Right renal cortex interstitium (tissue), 3 donors: ENCODE measurements at regions not wholly inside any gene's neighbourhood (a gene's known extent, or its start where the extent isn't known, plus 50 kb on each side); places are given as distances from the start of the nearest gene placed in this dataset.
"Not testable (repeated sequence)": the region's sequence is repeated elsewhere in the genome, so short reads cannot be mapped to it uniquely, and the experiment has no call there.

ENCODE experiments used
- DNase-seq, 3 donors: peaks; one replicate each; pipeline ENCODE4 v3.0.0-alpha.2; 2013; ENCODE audit warnings: low read depth in 3 of 3, low spot score in 2 of 3

- DNase-seq: no peak
Observed at GRCh38 chr13:82477436-82477835, 1404.8 kb downstream of the SLITRK1 start.

DNA sequence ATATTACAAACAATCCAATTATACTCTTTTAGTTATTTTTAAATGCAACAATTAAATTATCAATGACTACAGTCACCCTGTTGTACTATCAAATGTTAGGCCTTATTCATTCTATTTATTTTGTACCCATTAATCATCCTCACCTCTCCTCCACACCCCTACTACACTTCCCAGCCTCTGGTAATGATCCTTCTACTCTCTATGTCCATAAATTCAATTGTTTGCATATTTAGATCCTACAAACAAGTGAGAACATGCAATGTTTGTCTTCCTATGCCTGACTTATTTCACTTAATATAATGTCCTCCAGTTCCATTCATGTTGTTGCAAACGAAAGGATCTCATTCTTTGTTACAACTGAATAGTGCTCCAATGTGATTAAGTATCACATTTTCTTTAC, 1414.6 kb downstream of the SLITRK1 start:
- no peak for DNase-seq

- not testable (repeated sequence) for DNase-seq
Observed at GRCh38 chr13:82459575-82459974, 1422.7 kb downstream of the SLITRK1 start.

DNA sequence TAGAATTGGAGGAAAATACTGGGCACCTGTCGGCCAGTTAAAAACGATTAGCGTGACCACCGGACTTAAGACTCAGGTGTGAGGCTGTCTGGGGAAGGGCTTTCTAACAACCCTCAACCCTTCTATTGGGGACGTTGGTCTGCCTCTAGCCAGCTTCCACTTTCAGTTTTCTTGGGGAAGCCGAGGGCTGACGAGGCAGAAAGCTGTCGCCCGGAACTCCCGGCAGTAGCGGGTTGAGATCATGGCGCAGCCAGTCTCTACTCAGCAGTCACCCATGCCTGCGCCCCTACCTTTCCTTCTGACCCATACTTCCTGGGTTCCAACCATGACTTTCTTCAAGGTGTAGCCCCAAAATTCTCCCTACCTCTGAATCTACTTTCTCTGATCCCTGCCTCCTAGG, 1424.1 kb downstream of the SLITRK1 start:
- no peak for DNase-seq

- not testable (repeated sequence) for DNase-seq
Observed at GRCh38 chr13:82457548-82457947, 1424.7 kb downstream of the SLITRK1 start.

GRCh38 chr13:82447416-82448077, 1434.7 kb downstream of the SLITRK1 start:
- no peak for DNase-seq

DNA sequence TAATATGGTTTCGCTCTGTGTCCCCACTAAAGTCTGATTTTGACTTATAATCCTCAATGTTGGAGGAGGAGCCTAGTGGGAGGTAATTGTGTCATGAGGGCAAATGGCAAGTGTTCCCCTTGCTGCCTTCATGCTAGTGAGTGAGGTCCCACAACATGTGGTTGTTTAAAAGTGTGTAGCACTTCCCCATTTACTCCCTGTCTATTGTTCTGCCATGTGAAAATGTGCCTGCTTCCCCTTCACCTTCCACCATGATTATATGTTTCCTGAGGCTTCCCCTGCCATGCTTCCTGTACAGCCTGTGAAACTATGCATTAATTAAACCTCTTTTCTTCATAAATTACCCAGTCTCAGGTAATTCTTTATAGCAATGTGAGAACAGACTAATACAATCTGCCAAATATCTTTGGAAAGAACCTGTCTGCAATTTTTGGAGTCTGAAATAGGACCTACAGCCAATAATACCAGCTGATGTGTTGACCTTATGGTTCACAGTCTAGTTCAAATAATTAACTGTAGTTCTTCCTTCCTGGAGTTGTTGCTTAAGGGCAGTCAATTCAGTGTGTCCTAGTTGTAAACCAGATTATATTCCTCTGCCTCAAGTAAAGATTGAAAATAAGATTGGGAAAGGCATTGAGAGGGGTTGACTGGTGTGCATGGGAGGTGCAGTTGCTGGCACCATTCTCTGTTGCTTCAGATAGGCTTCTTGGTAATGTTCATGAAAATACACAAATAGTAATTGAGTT, 1442.9 kb downstream of the SLITRK1 start:
- no peak for DNase-seq

DNA sequence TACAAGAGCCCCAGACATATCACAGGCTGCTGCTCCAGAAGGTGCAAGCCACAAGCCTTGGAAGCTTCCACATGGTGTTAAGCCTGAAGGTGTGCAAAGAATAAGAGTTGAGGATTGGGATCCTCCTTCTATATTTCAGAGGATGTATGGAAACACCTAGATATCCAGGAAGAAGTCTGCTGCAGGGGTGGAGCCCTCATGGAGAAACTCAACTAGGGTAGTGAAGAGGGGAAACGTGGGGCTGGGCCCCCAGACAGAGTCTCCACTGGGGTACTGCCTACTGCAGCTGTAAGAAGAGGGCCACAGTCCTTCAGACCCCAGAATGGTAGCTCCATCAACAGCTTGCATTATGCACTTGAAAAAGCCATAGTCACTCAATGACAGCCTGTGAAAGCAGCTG, 1444.0 kb downstream of the SLITRK1 start:
- DNase-seq: no peak

- no peak for DNase-seq
Observed at GRCh38 chr13:82436099-82436585, 1446.1 kb downstream of the SLITRK1 start.

- no peak for DNase-seq
Observed at GRCh38 chr13:82432949-82433348, 1449.3 kb downstream of the SLITRK1 start.

DNA sequence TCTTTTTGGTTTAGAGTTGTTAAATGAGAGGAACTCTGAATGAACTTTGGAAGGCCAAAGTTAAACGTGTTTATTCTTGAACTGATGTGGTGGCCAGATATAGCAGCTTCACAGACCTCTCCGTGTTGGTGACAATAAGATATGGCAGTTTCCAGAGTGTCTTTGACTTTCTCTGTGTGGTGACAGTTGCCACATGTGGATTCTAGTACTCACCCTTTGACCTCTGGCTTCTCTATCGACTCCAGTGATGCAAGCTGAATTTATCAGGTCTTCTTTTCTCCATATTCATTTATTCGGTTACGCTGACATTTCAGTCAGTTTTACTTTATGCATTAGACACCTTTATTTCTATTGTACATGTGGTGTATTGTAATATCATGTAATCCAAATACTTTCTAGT, 1469.5 kb downstream of the SLITRK1 start:
- no peak for DNase-seq

- DNase-seq: no peak
Observed at GRCh38 chr13:82407321-82407720, 1475.0 kb downstream of the SLITRK1 start.

- DNase-seq: no peak
Observed at GRCh38 chr13:82374719-82375118, 1507.6 kb downstream of the SLITRK1 start.

- DNase-seq: no peak
Observed at GRCh38 chr13:82370316-82370715, 1512.0 kb downstream of the SLITRK1 start.

- DNase-seq: no peak
Observed at GRCh38 chr13:82364525-82364924, 1517.7 kb downstream of the SLITRK1 start.

DNA sequence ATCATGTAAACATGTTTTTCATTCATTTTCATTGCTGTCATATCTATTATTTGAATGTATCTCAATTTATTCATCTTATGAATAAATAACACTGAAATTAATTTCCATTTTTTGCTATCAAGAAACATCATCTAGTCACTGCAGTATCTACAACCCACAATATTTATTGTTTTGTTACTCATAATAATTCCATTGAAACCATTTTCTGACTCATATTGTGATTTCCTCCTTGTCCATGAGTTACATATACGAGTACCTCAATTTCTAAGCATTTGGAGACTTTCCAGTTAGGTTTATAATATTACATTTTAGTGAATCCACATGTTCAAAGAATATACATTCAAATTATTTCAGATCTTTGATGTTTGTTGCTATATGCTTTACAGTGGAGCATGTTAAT, 1524.0 kb downstream of the SLITRK1 start:
- DNase-seq: no peak

- no peak for DNase-seq
Observed at GRCh38 chr13:82356667-82357410, 1525.4 kb downstream of the SLITRK1 start.

DNA sequence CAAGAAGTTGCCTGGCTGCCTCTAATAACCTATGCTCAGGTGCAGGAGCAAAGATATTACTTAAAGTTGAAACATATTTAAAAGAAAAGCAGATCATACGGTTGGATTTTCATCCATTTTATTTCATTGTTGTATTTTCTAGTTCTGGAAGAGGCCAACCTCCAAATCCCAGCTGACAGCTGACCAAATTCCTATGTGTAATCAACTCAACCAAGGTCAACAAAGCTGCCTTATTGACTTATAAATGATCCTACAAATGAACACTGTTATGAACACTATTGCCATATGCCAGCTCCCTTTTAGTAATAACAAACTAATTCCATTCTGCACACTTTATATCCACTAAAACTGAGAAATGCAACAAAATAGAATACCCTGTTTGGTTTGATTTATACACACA, 1537.4 kb downstream of the SLITRK1 start:
- no peak for DNase-seq

- DNase-seq: no peak
Observed at GRCh38 chr13:82341116-82341515, 1541.2 kb downstream of the SLITRK1 start.

DNA sequence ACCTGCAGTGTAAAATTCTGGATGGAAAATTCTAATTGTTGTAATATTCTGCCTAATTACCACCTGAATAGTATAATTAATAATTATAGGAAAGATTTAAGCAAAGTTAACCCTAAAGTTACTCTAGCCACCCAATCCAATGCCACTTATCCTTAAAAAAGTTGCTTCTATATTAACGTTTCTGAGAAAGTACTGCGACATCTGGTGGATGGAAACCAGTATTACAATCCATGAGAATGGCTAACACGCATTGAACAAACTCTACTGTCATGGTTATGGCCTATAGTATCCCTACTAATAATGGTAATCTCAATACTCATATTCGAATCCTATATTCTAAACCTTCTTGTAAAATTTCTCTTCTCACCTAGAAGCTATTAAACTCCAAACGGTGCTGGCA, 1551.8 kb downstream of the SLITRK1 start:
- no peak for DNase-seq

DNA sequence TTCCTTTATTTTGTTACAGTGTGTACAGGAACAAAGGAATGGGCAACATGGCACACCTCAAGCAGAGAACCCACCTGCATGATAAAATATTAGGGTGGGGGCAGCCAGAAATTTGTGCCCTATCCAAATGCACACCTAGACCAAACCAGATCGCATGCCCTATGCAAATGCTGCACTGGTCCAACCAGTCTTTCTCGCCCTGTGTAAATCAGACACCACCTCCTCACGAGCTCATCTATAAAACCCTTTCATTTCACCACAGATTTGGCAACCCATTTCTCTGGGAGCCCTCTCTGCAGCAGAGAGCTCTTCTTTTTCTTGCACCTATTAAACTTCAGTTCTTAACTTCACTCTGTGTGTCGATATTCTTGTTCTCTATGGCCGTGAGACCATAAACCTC, 1559.2 kb downstream of the SLITRK1 start:
- DNase-seq: no peak

DNA sequence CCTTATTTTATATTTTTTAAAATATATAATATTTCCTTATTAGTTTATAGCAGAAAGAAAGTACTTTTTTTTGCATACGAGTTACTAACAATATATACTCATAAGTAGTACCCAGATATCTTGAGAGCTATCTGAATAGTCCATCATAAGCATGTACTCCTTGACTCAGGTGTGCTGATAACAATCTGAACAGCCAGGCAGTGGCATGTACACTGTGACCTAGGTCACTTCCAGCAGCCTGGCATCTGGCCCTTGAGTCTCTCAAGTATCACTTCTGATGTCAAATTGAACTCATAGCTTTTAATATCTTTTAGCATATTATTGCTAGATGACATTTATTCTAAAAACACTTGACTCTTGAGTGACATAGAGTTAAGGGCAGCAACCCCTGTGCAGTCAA, 1576.7 kb downstream of the SLITRK1 start:
- DNase-seq: no peak
